Heart left ventricle (tissue), 16 donors: ENCODE measurements at regions not wholly inside any gene's neighbourhood (a gene's known extent, or its start where the extent isn't known, plus 50 kb on each side); places are given as distances from the start of the nearest gene placed in this dataset.
"Not testable (repeated sequence)": the region's sequence is repeated elsewhere in the genome, so short reads cannot be mapped to it uniquely, and the experiment has no call there.

ENCODE experiments used
- ATAC-seq, 4 donors: fragments of 200-7000 bp; cut with Tn5 transposase; one replicate each; pipeline ENCODE4 v1.9.1; 2020 to 2022; ENCODE audit warnings: moderate library complexity in 4 of 4, mild to moderate bottlenecking in 3 of 4, moderate number of reproducible peaks in 1 of 4
- DNase-seq, 5 donors: peaks; one replicate each; pipeline ENCODE4 v3.0.0-alpha.2; 2020
- H3K27ac ChIP-seq, 12 donors: fragments of 200-600 bp; sonication (generic) in 4 of 12; one replicate each; pipeline versions ENCODE4 v1.5.0 to v1.8.0; 2016 to 2022; ENCODE audit warnings: mild to moderate bottlenecking in 2 of 12
- H3K27me3 ChIP-seq, 9 donors: fragments of 200-600 bp; sonication (generic) in 2 of 9; one replicate each; pipeline versions ENCODE4 v1.5.1 to v1.8.0; 2016 to 2022; ENCODE audit warnings: mild to moderate bottlenecking in 3 of 9
- H3K36me3 ChIP-seq, 9 donors: fragments of 200-600 bp; sonication (generic) in 2 of 9; one replicate each; pipeline versions ENCODE4 v1.5.0 to v1.8.0; 2018 to 2022; ENCODE audit warnings: mild to moderate bottlenecking in 2 of 9
- H3K4me1 ChIP-seq, 12 donors: fragments of 200-600 bp; sonication (generic) in 4 of 12; one replicate each; pipeline versions ENCODE4 v1.5.0 to v1.8.0; 2016 to 2022; ENCODE audit warnings: mild to moderate bottlenecking in 3 of 12
- H3K4me3 ChIP-seq, 12 donors: fragments of 200-600 bp; sonication (generic) in 4 of 12; one replicate each; pipeline versions ENCODE4 v1.5.0 to v1.8.0; 2017 to 2022; ENCODE audit warnings: mild to moderate bottlenecking in 9 of 12, moderate library complexity in 4 of 12
- H3K9me3 ChIP-seq, 12 donors: fragments of 200-600 bp; sonication (generic) in 4 of 12; one replicate each; pipeline versions ENCODE4 v1.5.0 to v1.8.0; 2016 to 2022; ENCODE audit warnings: mild to moderate bottlenecking in 1 of 12
- POLR2A ChIP-seq, 2 donors: fragments of 450-650 bp; IDR thresholded peaks; one replicate each; pipeline ENCODE4 v1.6.1; 2017; ENCODE audit warnings: antibody characterized with exemption in 2 of 2, mild to moderate bottlenecking in 2 of 2, moderate library complexity in 2 of 2
- WGBS, 4 donors: extraction: QIAGEN DNeasy Blood & Tissue Kit in 2 of 4; methylation state at CpG; one replicate each; pipeline versions ENCODE4 v1.1.5 to v1.1.7; 2013 to 2018; 5-methylcytosine and 5-hydroxymethylcytosine counted together
- intact Hi-C, 10 donors: fragments of 100-400 bp; cut with DNase I; formaldehyde crosslinking; loops; one replicate each; pipeline versions ENCODE4 v1.11.1 to v1.14.2; 2022
- TF ChIP-seq, protein P1 (sequence below), 12 donors: fragments of 200-600 bp; sonication (generic) in 4 of 12; IDR thresholded peaks; one replicate each; pipeline versions ENCODE4 v1.5.0 to v1.8.0; 2018 to 2022; ENCODE audit warnings: antibody characterized with exemption in 12 of 12, mild to moderate bottlenecking in 5 of 12
- donor health status: ischemic (EF 13 %, LVEDD 7.1; RV severe dilation, severe dysfunction).
- donor health status: healthy with polysubstance abuse.
- donor health status: DM: no; HTN: yes; CAD: no.
- donor health status: DM: no; HTN: no; CAD: no.
- donor health status: ischemic (EF 25% LVEDD 6.9; RV normal size, moderate dysfunction).
- donor health status: ischemic (EF 25% LVEDD 5.7; RV mildly dilated, moderate dysfunction).
- donor health status: healthy.
- donor health status: DM: yes; HTN: yes; CAD: no.
- donor health status: ischemic (EF 35%, LVEDD 5.7; RV mildly dilated, moderate dysfunction).
- donor health status: nonischemic (EF 11% LVEDD 7.7; RV severe dilation, severe dysfunction).
- donor health status: DM: yes; HTN: yes; CAD: no.
- donor health status: PGD.
- donor health status: ischemic (EF 29% LVEDD 5.4; RV normal size, mild dysfunction).
- donor health status: nonischemic (EF 23%, LVEDD 6.1; RV moderate dilation, normal function).

DNA sequence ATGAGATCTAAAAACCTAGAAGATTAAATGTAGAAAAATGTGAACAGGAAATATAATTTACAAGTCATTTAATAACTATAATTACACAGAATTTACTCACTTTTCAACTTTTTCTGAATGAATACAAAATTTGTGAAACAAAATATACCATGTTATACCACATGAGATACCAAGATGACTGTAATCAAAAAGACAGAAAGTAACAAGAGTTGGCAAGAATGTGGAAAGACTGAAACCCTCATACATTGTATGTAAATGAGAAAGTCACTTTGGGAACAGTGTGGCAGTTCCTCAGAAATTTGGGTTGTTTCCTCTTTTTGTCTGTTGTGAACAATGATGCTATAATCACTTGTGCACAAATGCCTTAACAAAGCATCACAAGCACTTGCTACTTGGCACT lies 145.4 kb upstream of the ZNF804A start:
- no peaks in the 10 kb centered on the region for H3K9me3 ChIP-seq
- H3K36me3 ChIP-seq: no peaks in the 10 kb centered on the region
- TF ChIP-seq, protein P1, sequence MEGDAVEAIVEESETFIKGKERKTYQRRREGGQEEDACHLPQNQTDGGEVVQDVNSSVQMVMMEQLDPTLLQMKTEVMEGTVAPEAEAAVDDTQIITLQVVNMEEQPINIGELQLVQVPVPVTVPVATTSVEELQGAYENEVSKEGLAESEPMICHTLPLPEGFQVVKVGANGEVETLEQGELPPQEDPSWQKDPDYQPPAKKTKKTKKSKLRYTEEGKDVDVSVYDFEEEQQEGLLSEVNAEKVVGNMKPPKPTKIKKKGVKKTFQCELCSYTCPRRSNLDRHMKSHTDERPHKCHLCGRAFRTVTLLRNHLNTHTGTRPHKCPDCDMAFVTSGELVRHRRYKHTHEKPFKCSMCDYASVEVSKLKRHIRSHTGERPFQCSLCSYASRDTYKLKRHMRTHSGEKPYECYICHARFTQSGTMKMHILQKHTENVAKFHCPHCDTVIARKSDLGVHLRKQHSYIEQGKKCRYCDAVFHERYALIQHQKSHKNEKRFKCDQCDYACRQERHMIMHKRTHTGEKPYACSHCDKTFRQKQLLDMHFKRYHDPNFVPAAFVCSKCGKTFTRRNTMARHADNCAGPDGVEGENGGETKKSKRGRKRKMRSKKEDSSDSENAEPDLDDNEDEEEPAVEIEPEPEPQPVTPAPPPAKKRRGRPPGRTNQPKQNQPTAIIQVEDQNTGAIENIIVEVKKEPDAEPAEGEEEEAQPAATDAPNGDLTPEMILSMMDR (IDR thresholded peaks at IDR 0.05): no peak
- no peak for TF ChIP-seq POLR2A (IDR thresholded peaks at IDR 0.05)
- no peak overlapping the region for H3K27ac ChIP-seq
- no peaks in the 10 kb centered on the region for H3K27me3 ChIP-seq
- intact Hi-C loops: no loop called here
- no peak overlapping the region for H3K4me3 ChIP-seq
- ATAC-seq (no peak), DNase-seq (no peak)
- no peaks in the 10 kb centered on the region for H3K4me1 ChIP-seq

DNA sequence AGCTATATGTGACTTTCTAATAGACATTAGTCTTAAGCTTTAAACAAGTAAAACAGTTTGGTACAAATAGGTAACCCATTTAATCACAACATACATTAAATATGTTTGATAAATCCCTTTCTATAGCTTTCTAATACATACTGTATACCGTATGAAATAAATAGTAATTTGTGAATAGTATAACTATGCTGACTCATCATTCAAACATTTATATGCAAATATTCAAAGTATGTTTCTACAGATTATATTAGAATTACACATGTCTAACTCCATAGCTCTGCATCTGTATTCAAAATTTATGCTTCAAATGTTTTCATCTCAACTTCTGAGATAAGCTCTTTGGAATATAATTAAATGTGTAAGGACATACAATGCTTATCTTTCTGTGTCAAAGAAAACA lies 142.7 kb upstream of the ZNF804A start:
- no peak overlapping the region for H3K27ac ChIP-seq
- no peak overlapping the region for H3K4me3 ChIP-seq
- 83 to 88% (median 87%) methylated on average over 1 of the region's 1 CpG for WGBS, 4 donors
- TF ChIP-seq, protein P1 (IDR thresholded peaks at IDR 0.05): no peak
- no peak for TF ChIP-seq POLR2A (IDR thresholded peaks at IDR 0.05)
- DNase-seq (no peak), ATAC-seq (no peak)
- no peaks in the 10 kb centered on the region for H3K9me3 ChIP-seq
- H3K4me1 ChIP-seq: no peaks in the 10 kb centered on the region
- no peaks in the 10 kb centered on the region for H3K27me3 ChIP-seq
- no peaks in the 10 kb centered on the region for H3K36me3 ChIP-seq
- intact Hi-C loops: no loop called here

DNA sequence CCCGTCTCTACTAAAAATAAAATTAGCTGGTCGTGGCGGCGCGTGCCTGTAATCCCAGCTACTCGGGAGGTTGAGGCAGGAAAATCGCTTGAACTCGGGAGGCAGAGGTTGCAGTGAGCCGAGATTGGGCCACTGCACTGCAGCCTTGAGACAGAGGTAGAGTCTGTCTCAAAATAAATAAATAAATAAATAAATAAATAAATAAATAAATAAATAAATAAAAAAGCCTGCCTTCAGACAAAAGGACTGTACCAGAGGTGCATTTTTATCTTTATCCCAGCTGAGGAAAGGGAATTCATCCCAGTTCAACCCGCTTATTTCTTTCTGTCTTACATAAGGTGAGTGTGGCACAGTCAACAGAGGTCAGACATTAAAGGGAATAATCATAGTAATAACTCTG lies 141.6 kb upstream of the ZNF804A start:
- H3K4me3 ChIP-seq, H3K36me3 ChIP-seq, intact Hi-C loops, H3K4me1 ChIP-seq, H3K9me3 ChIP-seq, DNase-seq, ATAC-seq, H3K27me3 ChIP-seq, H3K27ac ChIP-seq: not testable (repeated sequence)
- WGBS, 4 donors: 88 to 96% (median 94%) methylated on average over 10 of the region's 10 CpGs

DNA sequence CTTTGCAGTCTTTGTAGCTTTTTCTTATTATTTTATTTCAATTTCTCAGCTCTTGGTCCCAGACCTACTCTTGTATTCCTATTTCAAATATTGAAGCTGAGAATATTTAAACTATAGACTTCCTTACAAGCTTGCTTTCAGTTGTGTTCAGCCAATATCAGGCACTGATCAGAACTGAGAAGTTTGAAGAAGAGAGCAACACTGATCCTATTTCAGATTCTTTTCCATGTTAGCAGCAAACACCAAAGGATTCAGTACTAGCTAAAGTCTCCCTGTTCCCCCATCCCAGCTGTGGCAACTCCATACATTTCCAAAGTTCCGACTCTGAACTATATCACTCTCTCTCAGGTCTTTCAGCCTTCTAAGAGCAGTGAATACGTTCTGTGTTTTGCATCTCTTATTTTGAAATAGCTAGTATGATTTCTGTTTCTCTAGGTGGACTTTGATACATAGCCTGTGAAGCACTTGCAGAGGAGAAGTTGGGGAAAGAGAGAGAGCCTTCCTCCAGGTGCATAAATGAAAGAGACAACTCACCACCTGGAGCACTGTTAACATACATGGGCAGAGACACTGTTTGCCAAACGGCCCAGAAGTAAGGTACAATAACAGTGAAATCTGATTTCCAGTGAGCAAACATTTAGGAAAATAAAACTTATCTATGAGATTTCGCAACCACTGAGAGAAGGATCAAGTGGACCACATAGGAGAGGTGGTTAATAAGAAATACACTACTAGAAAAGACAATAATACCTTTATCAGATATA lies 135.0 kb upstream of the ZNF804A start:
- TF ChIP-seq, protein P1 (IDR thresholded peaks at IDR 0.05): no peak
- TF ChIP-seq POLR2A (IDR thresholded peaks at IDR 0.05): no peak
- intact Hi-C loops: no loop called here
- WGBS, 4 donors: 50 to 67% (median 58%) methylated on average over 4 of the region's 4 CpGs

DNA sequence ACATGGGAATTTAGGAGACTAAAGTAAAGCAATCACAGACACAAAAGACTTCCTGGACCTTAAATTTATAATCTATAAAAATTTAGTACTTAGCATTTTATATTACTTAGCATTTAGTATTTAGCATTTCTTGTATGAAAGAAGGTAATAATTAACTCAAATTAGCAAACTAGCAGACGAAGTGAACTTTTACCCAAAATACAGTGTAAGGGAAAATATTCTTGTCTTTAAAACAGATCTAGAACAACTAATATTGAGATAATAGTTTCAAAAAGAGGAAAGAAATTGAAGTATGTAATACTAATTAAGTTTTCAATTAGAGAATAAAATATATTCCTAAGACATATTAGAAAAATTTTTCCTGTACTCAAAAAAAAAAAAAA lies 134.5 kb upstream of the ZNF804A start:
- ATAC-seq: no peak

More for the DNA sequence above, 135.0 kb upstream of the ZNF804A start:
- Histone ChIP-seq H3K27ac (no peak overlapping the region), H3K27me3 (no peaks in the 10 kb centered on the region), H3K9me3 (no peaks in the 10 kb centered on the region), H3K4me1 (no peaks in the 10 kb centered on the region), H3K36me3 (no peaks in the 10 kb centered on the region), H3K4me3 (no peak overlapping the region)
- ATAC-seq (no peak), DNase-seq (no peak)

More for the DNA sequence above, 134.5 kb upstream of the ZNF804A start:
- Histone ChIP-seq H3K9me3 (no peaks in the 10 kb centered on the region), H3K36me3 (no peaks in the 10 kb centered on the region), H3K4me1 (no peaks in the 10 kb centered on the region), H3K27ac (no peak overlapping the region), H3K4me3 (no peak overlapping the region), H3K27me3 (no peaks in the 10 kb centered on the region)
- DNase-seq: no peak
- 69 to 84% (median 75%) methylated on average over 1 of the region's 1 CpG for WGBS, 4 donors
- intact Hi-C loops: no loop called here
- TF ChIP-seq, protein P1 (IDR thresholded peaks at IDR 0.05): no peak
- TF ChIP-seq POLR2A (IDR thresholded peaks at IDR 0.05): no peak
